Prostate gland (tissue), 2 donors: ENCODE measurements at regions not wholly inside any gene's neighbourhood (a gene's known extent, or its start where the extent isn't known, plus 50 kb on each side); places are given as distances from the start of the nearest gene placed in this dataset.
"Not testable (repeated sequence)": the region's sequence is repeated elsewhere in the genome, so short reads cannot be mapped to it uniquely, and the experiment has no call there.

ENCODE experiments used
- DNase-seq: peaks from one replicate; pipeline ENCODE4 v3.0.0-alpha.2; 2019; ENCODE audit warnings: low spot score
- H3K27ac ChIP-seq, 2 donors: fragments of 200-600 bp; sonication (generic); 2 replicates each; pipeline ENCODE4 v1.5.1; 2017 to 2019
- H3K27me3 ChIP-seq: fragments of 200-600 bp; sonication (generic); replicated peaks from 2 replicates; pipeline ENCODE4 v1.5.1; 2019; ENCODE audit not compliant: insufficient read depth
- H3K36me3 ChIP-seq, 2 donors: fragments of 200-600 bp; sonication (generic); 1 replicate in 1 of 2; 2 replicates in 1 of 2; pipeline versions ENCODE4 v1.5.1 to v1.8.1; 2017 to 2019
- H3K4me1 ChIP-seq: fragments of 200-600 bp; sonication (generic); replicated peaks from 2 replicates; pipeline ENCODE4 v1.5.1; 2019
- H3K4me3 ChIP-seq, 2 donors: fragments of 200-600 bp; sonication (generic); 2 replicates each; pipeline ENCODE4 v1.5.1; 2017 to 2019
- H3K9me3 ChIP-seq: fragments of 200-600 bp; sonication (generic); 2 replicates; pipeline ENCODE4 v1.5.1; 2017
- CTCF ChIP-seq, 4 experiments: fragments of 200-600 bp in 2 of 4; fragments of 450-650 bp in 2 of 4; sonication (generic) in 2 of 4; IDR thresholded peaks; 1 replicate in 3 of 4; 2 replicates in 1 of 4; pipeline ENCODE4 v1.5.1; 2016 to 2019; ENCODE audit warnings: antibody characterized with exemption in 4 of 4, mild to moderate bottlenecking in 2 of 4, moderate library complexity in 2 of 4
- POLR2A ChIP-seq: fragments of 450-650 bp; IDR thresholded peaks from one replicate; pipeline ENCODE4 v1.6.1; 2016; ENCODE audit warnings: antibody characterized with exemption, mild to moderate bottlenecking
- POLR2AphosphoS5 ChIP-seq: sonication (generic); formaldehyde crosslinking; IDR thresholded peaks from one replicate; pipeline ENCODE4 v1.6.1; 2017; ENCODE audit warnings: antibody characterized with exemption
- WGBS: methylation state at CpG from one replicate; pipeline ENCODE4 v1.1.5; 2018; 5-methylcytosine and 5-hydroxymethylcytosine counted together
- intact Hi-C: fragments of 100-400 bp; cut with DNase I; formaldehyde crosslinking; loops from one replicate; pipeline ENCODE4 v1.14.2; 2022

GRCh38 chr2:122329278-122329677, 573.8 kb downstream of the TSN start:
- intact Hi-C loops: no loop called here
- H3K27me3 ChIP-seq: no peaks in the 10 kb centered on the region
- DNase-seq: no peak
- no peaks in the 10 kb centered on the region for H3K4me1 ChIP-seq
- no peak overlapping the region for H3K4me3 ChIP-seq
- H3K36me3 ChIP-seq: no peaks in the 10 kb centered on the region
- WGBS: 53% methylated on average over 2 of the region's 2 CpGs
- no peak for TF ChIP-seq POLR2A
- TF ChIP-seq POLR2AphosphoS5: no peak
- TF ChIP-seq CTCF (IDR thresholded peaks at IDR 0.05): no peak
- H3K9me3 ChIP-seq: no peaks in the 10 kb centered on the region
- no peak overlapping the region for H3K27ac ChIP-seq

- DNase-seq: no peak
- no peaks in the 10 kb centered on the region for H3K36me3 ChIP-seq
- H3K4me3 ChIP-seq: no peak overlapping the region
- no peak for TF ChIP-seq CTCF (IDR thresholded peaks at IDR 0.05)
- TF ChIP-seq POLR2A: no peak
- no peak for TF ChIP-seq POLR2AphosphoS5
- intact Hi-C loops: no loop called here
- H3K4me1 ChIP-seq: no peaks in the 10 kb centered on the region
- 93% methylated on average over 2 of the region's 2 CpGs for WGBS
- no peak overlapping the region for H3K27ac ChIP-seq
- H3K27me3 ChIP-seq: no peaks in the 10 kb centered on the region
- H3K9me3 ChIP-seq: no peaks in the 10 kb centered on the region
Observed at GRCh38 chr2:122333932-122334331, 578.5 kb downstream of the TSN start.

GRCh38 chr2:122338000-122338399, 582.5 kb downstream of the TSN start:
- no peaks in the 10 kb centered on the region for H3K27me3 ChIP-seq
- TF ChIP-seq POLR2AphosphoS5 (no peak), POLR2A (no peak), CTCF (IDR thresholded peaks at IDR 0.05) (no peak)
- 81% methylated on average over 5 of the region's 5 CpGs for whole genome bisulfite sequencing
- no peaks in the 10 kb centered on the region for H3K9me3 ChIP-seq
- intact Hi-C loops: no loop called here
- no peaks in the 10 kb centered on the region for H3K36me3 ChIP-seq
- no peak for DNase-seq
- H3K4me1 ChIP-seq: no peaks in the 10 kb centered on the region
- no peak overlapping the region for H3K27ac ChIP-seq
- no peak overlapping the region for H3K4me3 ChIP-seq

- DNase-seq: no peak
- Histone ChIP-seq H3K36me3 (no peaks in the 10 kb centered on the region), H3K9me3 (no peaks in the 10 kb centered on the region), H3K4me1 (no peaks in the 10 kb centered on the region), H3K4me3 (no peak overlapping the region), H3K27me3 (no peaks in the 10 kb centered on the region), H3K27ac (no peak overlapping the region)
- TF ChIP-seq POLR2A: no peak
- intact Hi-C loops: no loop called here
- 55% methylated on average over 3 of the region's 3 CpGs for WGBS
Observed at GRCh38 chr2:122340246-122340645, 584.8 kb downstream of the TSN start.

GRCh38 chr2:122341007-122341406, 585.6 kb downstream of the TSN start:
- TF ChIP-seq CTCF (IDR thresholded peaks at IDR 0.05): no peak
- TF ChIP-seq POLR2A: no peak
- no peak for TF ChIP-seq POLR2AphosphoS5
- intact Hi-C loops: no loop called here
- no peaks in the 10 kb centered on the region for H3K4me1 ChIP-seq
- H3K4me3 ChIP-seq: no peak overlapping the region
- no peaks in the 10 kb centered on the region for H3K36me3 ChIP-seq
- WGBS: 81% methylated on average over 5 of the region's 5 CpGs
- H3K27ac ChIP-seq: no peak overlapping the region
- no peak for DNase-seq
- no peaks in the 10 kb centered on the region for H3K27me3 ChIP-seq
- no peaks in the 10 kb centered on the region for H3K9me3 ChIP-seq

- not testable (repeated sequence) for H3K4me1 ChIP-seq, H3K36me3 ChIP-seq, H3K9me3 ChIP-seq, H3K27me3 ChIP-seq, H3K4me3 ChIP-seq, DNase-seq, H3K27ac ChIP-seq
- 77% methylated on average over 8 of the region's 8 CpGs for WGBS
- intact Hi-C loops: loop anchor here (10.0 kb wide), 1 partner anchor 1217 kb away; no protein-coding TSS in a partner anchor
Observed at GRCh38 chr2:122352151-122352550, 596.7 kb downstream of the TSN start.
